A549 (cell line): ENCODE measurements at regions not wholly inside any gene's neighbourhood (a gene's known extent, or its start where the extent isn't known, plus 50 kb on each side); places are given as distances from the start of the nearest gene placed in this dataset.

Source experiments
- ATAC-seq, 2 experiments: fragments of 200-7000 bp in 1 of 2; fragments of >200 bp in 1 of 2; cut with Nextera tagmentation in 1 of 2; cut with Tn5 transposase in 1 of 2; 3 replicates each; pipeline versions ENCODE4 v1.8.0 to v1.9.1; 2018 to 2020; ENCODE audit warnings: mild to moderate bottlenecking in 1 of 2, moderate library complexity in 1 of 2
- CTCF ChIA-PET: fragments of 300-600 bp; sonication (Branson Sonifier 250); formaldehyde crosslinking; extraction: SDS; loops from one replicate; lab custom pipeline; 2021; ENCODE audit warnings: antibody characterized with exemption, inconsistent platforms; lab: Yijun Ruan, JAX
- POLR2A ChIA-PET: fragments of 350-600 bp; formaldehyde crosslinking; extraction: SDS; loops from one replicate; lab custom pipeline; 2021; ENCODE audit warnings: antibody characterized with exemption, inconsistent platforms; lab: Yijun Ruan, JAX
- DNase-seq, 2 experiments: peaks; one replicate each; pipeline versions ENCODE4 v3.0.0 to v3.0.0-alpha.2; 2011 to 2016; ENCODE audit warnings: low read depth in 1 of 2, low spot score in 1 of 2
- FAIRE-seq: peaks from 2 replicates; lab custom pipeline; 2011; peaks lifted over from hg19 to GRCh38; lab: Jason Lieb, UNC
- H3K27ac ChIP-seq, 2 experiments: fragments of >200 bp; sonication (Bioruptor Twin); formaldehyde crosslinking; 3 replicates each; pipeline ENCODE4 v1.5.1; 2016 to 2017
- H3K4me1 ChIP-seq: fragments of >200 bp; sonication (Bioruptor Twin); formaldehyde crosslinking; 3 replicates; pipeline ENCODE4 v1.6.1; 2016
- H3K4me2 ChIP-seq: fragments of >200 bp; sonication (Bioruptor Twin); formaldehyde crosslinking; 3 replicates; pipeline ENCODE4 v1.6.1; 2016
- H3K4me3 ChIP-seq: fragments of >200 bp; sonication (Bioruptor Twin); formaldehyde crosslinking; 3 replicates; pipeline ENCODE4 v1.5.1; 2016
- H3K9me3 ChIP-seq: fragments of >200 bp; sonication (Bioruptor Twin); formaldehyde crosslinking; 3 replicates; pipeline ENCODE4 v1.6.1; 2016
- ATOH8 ChIP-seq: fragments of 250-450 bp; sonication (Bioruptor Pico); IDR thresholded peaks from 2 replicates; pipeline ENCODE4 v1.5.0; 2020; ENCODE audit warnings: low read depth, mild to moderate bottlenecking, moderate library complexity
- BHLHE40 ChIP-seq: IDR thresholded peaks from 2 replicates; pipeline ENCODE4 v1.6.1; 2012; ENCODE audit warnings: low read depth, low read length, inconsistent platforms
- CBX8 ChIP-seq: fragments of 200-600 bp; sonication (generic); IDR thresholded peaks from 2 replicates; pipeline ENCODE4 v1.6.1; 2016
- E2F6 ChIP-seq: IDR thresholded peaks from 2 replicates; pipeline ENCODE4 v1.6.1; 2012; ENCODE audit warnings: low read depth, borderline replicate concordance
- EHMT2 ChIP-seq: fragments of 200-600 bp; sonication (generic); IDR thresholded peaks from 2 replicates; pipeline ENCODE4 v1.6.1; 2016; ENCODE audit warnings: antibody characterized with exemption, low read depth, mild to moderate bottlenecking, moderate library complexity
- EP300 ChIP-seq, 2 experiments: fragments of >200 bp; sonication (Bioruptor Twin); formaldehyde crosslinking; IDR thresholded peaks; 2 replicates in 1 of 2; 3 replicates in 1 of 2; pipeline ENCODE4 v1.6.1; 2016 to 2017
- ESRRA ChIP-seq: fragments of 150-350 bp; IDR thresholded peaks from 2 replicates; pipeline ENCODE4 v1.6.1; 2014; ENCODE audit warnings: mild to moderate bottlenecking, low read length, borderline replicate concordance
- FOSL2 ChIP-seq, 2 experiments: fragments of 450-650 bp in 1 of 2; fragments of >200 bp in 1 of 2; sonication (Bioruptor Twin) in 1 of 2; formaldehyde crosslinking; IDR thresholded peaks; 2 replicates each; pipeline versions ENCODE4 v1.5.0 to v1.6.1; 2016 to 2020; ENCODE audit warnings: mild to moderate bottlenecking in 1 of 2, moderate library complexity in 1 of 2
- GATA3 ChIP-seq: IDR thresholded peaks from 2 replicates; pipeline ENCODE4 v1.6.1; 2012; ENCODE audit warnings: borderline replicate concordance
- HDAC2 ChIP-seq: fragments of 200-600 bp; sonication (generic); IDR thresholded peaks from 2 replicates; pipeline ENCODE4 v1.6.1; 2016
- HOXB13 ChIP-seq: fragments of 250-450 bp; sonication (Bioruptor Pico); IDR thresholded peaks from 2 replicates; pipeline ENCODE4 v1.5.0; 2020; ENCODE audit warnings: low read depth, mild to moderate bottlenecking, moderate library complexity
- MAZ ChIP-seq: fragments of 150-350 bp; IDR thresholded peaks from 2 replicates; pipeline ENCODE4 v1.6.1; 2014; ENCODE audit warnings: antibody characterized with exemption, low read depth, low read length, borderline replicate concordance
- NFE2L2 ChIP-seq: fragments of 150-350 bp; conservative IDR thresholded peaks from 2 replicates; pipeline ENCODE4 v1.6.1; 2014; ENCODE audit warnings: low read length
- POLR2A ChIP-seq: IDR thresholded peaks from 2 replicates; pipeline ENCODE4 v1.6.1; 2012; ENCODE audit warnings: mild to moderate bottlenecking, low read length
- RAD21 ChIP-seq, 2 experiments: fragments of >200 bp in 1 of 2; sonication (Bioruptor Twin) in 1 of 2; formaldehyde crosslinking in 1 of 2; IDR thresholded peaks in 1 of 2; conservative IDR thresholded peaks in 1 of 2; 2 replicates in 1 of 2; 3 replicates in 1 of 2; pipeline ENCODE4 v1.6.1; 2012 to 2018; ENCODE audit warnings: inconsistent platforms in 1 of 2
- RARB ChIP-seq: fragments of 250-450 bp; sonication (Bioruptor Pico); IDR thresholded peaks from 2 replicates; pipeline ENCODE4 v1.8.0; 2021; ENCODE audit warnings: mild to moderate bottlenecking, moderate library complexity
- REST ChIP-seq: fragments of 200-600 bp; sonication (generic); IDR thresholded peaks from 2 replicates; pipeline ENCODE4 v1.6.1; 2016; ENCODE audit warnings: antibody characterized with exemption, mild to moderate bottlenecking, moderate library complexity
- USF2 ChIP-seq: fragments of 450-650 bp; IDR thresholded peaks from 2 replicates; pipeline ENCODE4 v1.6.1; 2014; ENCODE audit warnings: antibody characterized with exemption
- ZC3H11A ChIP-seq: fragments of 450-650 bp; IDR thresholded peaks from 2 replicates; pipeline ENCODE4 v1.6.1; 2014; ENCODE audit warnings: antibody characterized with exemption, mild to moderate bottlenecking
- ZSCAN20 ChIP-seq: fragments of 250-450 bp; sonication (Bioruptor Pico); IDR thresholded peaks from 2 replicates; pipeline ENCODE4 v1.8.0; 2022; ENCODE audit warnings: mild to moderate bottlenecking, moderate library complexity
- WGBS: methylation state at CpG from one replicate; pipeline ENCODE4 v1.1.6; 2017; ENCODE audit errors: missing lambda C conversion rate; 5-methylcytosine and 5-hydroxymethylcytosine counted together

- POLR2A ChIA-PET = no interaction called here
- FAIRE-seq (no peak), DNase-seq (no peak), ATAC-seq (no peak)
- CTCF ChIA-PET = no interaction called here
- 20% methylated on average over 2 of the region's 5 CpGs for WGBS
- no peak overlapping the region for H3K4me3 ChIP-seq
- H3K9me3 ChIP-seq = no peaks in the 10 kb centered on the region; the same call in 2 of the 3 replicates
- H3K27ac ChIP-seq = no peak overlapping the region
- no peak overlapping the region for H3K4me2 ChIP-seq
- no peaks in the 10 kb centered on the region for H3K4me1 ChIP-seq
- TF ChIP-seq RARB (CRISPR knock-in tag) (no peak), FOSL2 (IDR thresholded peaks at IDR 0.05) (no peak), FOSL2 (CRISPR knock-in tag; IDR thresholded peaks at IDR 0.05) (no peak), MAZ (no peak), E2F6 (no peak), HOXB13 (no peak), USF2 (no peak), POLR2A (no peak), GATA3 (no peak), EP300 (IDR thresholded peaks at IDR 0.05) (no peak), EHMT2 (no peak), RAD21 (conservative IDR thresholded peaks at IDR 0.05 in 1 of 2, IDR thresholded peaks at IDR 0.05 in 1 of 2) (no peak), ZSCAN20 (CRISPR knock-in tag) (no peak)
Measured at GRCh38 chr1:38284953-38285352, 238.4 kb upstream of the POU3F1 start.

- no peak for TF ChIP-seq NFE2L2
- TF ChIP-seq REST = no peak
- no peak for TF ChIP-seq BHLHE40
- no peak for TF ChIP-seq CBX8
- no peak for TF ChIP-seq HDAC2
- no peak for TF ChIP-seq FOSL2 (IDR thresholded peaks at IDR 0.05)
- TF ChIP-seq FOSL2 (CRISPR knock-in tag; IDR thresholded peaks at IDR 0.05) = no peak
- TF ChIP-seq ATOH8 (CRISPR knock-in tag) = no peak
- no peak for TF ChIP-seq ZC3H11A
- TF ChIP-seq USF2 = no peak
- no peak for TF ChIP-seq ESRRA
- TF ChIP-seq, all 56 proteins: peak for 0
- WGBS = 22% methylated on average over 13 of the region's 14 CpGs
- no peaks in the 10 kb centered on the region; the same call in 2 of the 3 replicates for H3K9me3 ChIP-seq
- H3K4me3 ChIP-seq = no peak overlapping the region
- H3K27ac ChIP-seq = no peak overlapping the region
- ChIA-PET CTCF (no interaction called here), POLR2A (no interaction called here)
- no peaks in the 10 kb centered on the region for H3K4me1 ChIP-seq
- FAIRE-seq (no peak), DNase-seq (no peak), ATAC-seq (no peak)
- no peak overlapping the region for H3K4me2 ChIP-seq
Measured at GRCh38 chr1:38283696-38284470, 237.3 kb upstream of the POU3F1 start.
